ENCODE measurements at regions not wholly inside any gene's neighbourhood (a gene's known extent, or its start where the extent isn't known, plus 50 kb on each side); places are given as distances from the start of the nearest gene placed in this dataset.

- no peak for TF ChIP-seq CTCF (IDR thresholded peaks at IDR 0.05; ENCODE audit: extremely low read depth in 1 of 2, insufficient read depth in 1 of 2, low read depth in 1 of 2, low read length in 2 of 2)
- TF ChIP-seq POLR2AphosphoS5 (IDR thresholded peaks at IDR 0.05; ENCODE audit: insufficient read depth, low read depth, low read length), result no peak
- no peak for TF ChIP-seq POLR2A (IDR thresholded peaks at IDR 0.05; ENCODE audit: low read depth, low read length)
- no peak for TF ChIP-seq EZH2 (IDR thresholded peaks at IDR 0.05; ENCODE audit: borderline replicate concordance, low read depth, low read length, severe bottlenecking)
- TF ChIP-seq JUN (IDR thresholded peaks at IDR 0.05; ENCODE audit: borderline replicate concordance, insufficient read depth, insufficient read length, low read depth), result no peak
- TF ChIP-seq MYC (IDR thresholded peaks at IDR 0.05; ENCODE audit: low read depth, low read length), result no peak
- no peak for TF ChIP-seq MAX (IDR thresholded peaks at IDR 0.05; ENCODE audit: insufficient read depth, insufficient read length)
These were observed 87.4 kb upstream of the CD180 start for GRCh38 chr5:67283988-67284487.

All from endothelial cell of umbilical vein (primary cell).